Occipital lobe (tissue), 1 donor: ENCODE measurements at regions not wholly inside any gene's neighbourhood (a gene's known extent, or its start where the extent isn't known, plus 50 kb on each side); places are given as distances from the start of the nearest gene placed in this dataset.
"Not testable (repeated sequence)": the region's sequence is repeated elsewhere in the genome, so short reads cannot be mapped to it uniquely, and the experiment has no call there.

Source experiments
- DNase-seq: peaks from one replicate; lab custom pipeline; 2025; lab: John Stamatoyannopoulos, UW

GRCh38 chrX:150052226-150052625, 113.9 kb upstream of the EOLA2 start:
- DNase-seq = no peak

- DNase-seq = no peak
Measured at GRCh38 chrX:150058728-150059127, 120.4 kb upstream of the EOLA2 start.

- no peak for DNase-seq
Measured at GRCh38 chrX:150060406-150060805, 122.1 kb upstream of the EOLA2 start.

GRCh38 chrX:150062292-150063137, 124.2 kb upstream of the EOLA2 start:
- DNase-seq = no peak

- no peak for DNase-seq
Measured at GRCh38 chrX:150063138-150063518, 124.8 kb upstream of the EOLA2 start.

- DNase-seq = no peak
Measured at GRCh38 chrX:150063674-150064073, 125.4 kb upstream of the EOLA2 start.

GRCh38 chrX:150074175-150074574, 135.9 kb upstream of the EOLA2 start:
- DNase-seq = no peak

- DNase-seq = no peak
Measured at GRCh38 chrX:150080497-150080896, 142.2 kb upstream of the EOLA2 start.

GRCh38 chrX:150081076-150081475, 142.8 kb upstream of the EOLA2 start:
- DNase-seq = no peak

GRCh38 chrX:150084496-150085229, 146.4 kb upstream of the EOLA2 start:
- DNase-seq = no peak

GRCh38 chrX:150085881-150086280, 147.6 kb upstream of the EOLA2 start:
- no peak for DNase-seq

- DNase-seq = no peak
Measured at GRCh38 chrX:150086371-150086770, 148.1 kb upstream of the EOLA2 start.

GRCh38 chrX:150087612-150088011, 149.3 kb upstream of the EOLA2 start:
- DNase-seq = no peak

GRCh38 chrX:150088042-150088441, 149.8 kb upstream of the EOLA2 start:
- DNase-seq = no peak

GRCh38 chrX:150088766-150089518, 150.7 kb upstream of the EOLA2 start:
- no peak for DNase-seq

- not testable (repeated sequence) for DNase-seq
Measured at GRCh38 chrX:150091300-150091699, 153.0 kb upstream of the EOLA2 start.

GRCh38 chrX:150092549-150092948, 154.3 kb upstream of the EOLA2 start:
- no peak for DNase-seq

GRCh38 chrX:150094375-150094774, 156.1 kb upstream of the EOLA2 start:
- no peak for DNase-seq

- DNase-seq = no peak
Measured at GRCh38 chrX:150094996-150095395, 156.7 kb upstream of the EOLA2 start.

- no peak for DNase-seq
Measured at GRCh38 chrX:150099316-150099715, 161.0 kb upstream of the EOLA2 start.

GRCh38 chrX:150100261-150100660, 162.0 kb upstream of the EOLA2 start:
- no peak for DNase-seq

- DNase-seq = no peak
Measured at GRCh38 chrX:150118476-150118875, 180.2 kb upstream of the EOLA2 start.
